Left ventricle myocardium inferior (tissue), 1 donor: ENCODE measurements at regions not wholly inside any gene's neighbourhood (a gene's known extent, or its start where the extent isn't known, plus 50 kb on each side); places are given as distances from the start of the nearest gene placed in this dataset.

Experiments
- DNase-seq: peaks from one replicate; pipeline ENCODE4 v3.0.0-alpha.2; 2020
- H3K27ac ChIP-seq: fragments of 200-600 bp; replicated peaks from 2 replicates; pipeline ENCODE4 v1.8.0; 2021
- H3K27me3 ChIP-seq: fragments of 200-600 bp; 2 replicates; pipeline ENCODE4 v1.8.0; 2021; ENCODE audit warnings: low read depth
- H3K36me3 ChIP-seq: fragments of 200-600 bp; 2 replicates; pipeline ENCODE4 v1.8.0; 2021
- H3K4me1 ChIP-seq: fragments of 200-600 bp; 2 replicates; pipeline ENCODE4 v1.8.0; 2021
- H3K4me3 ChIP-seq: fragments of 200-600 bp; 2 replicates; pipeline ENCODE4 v1.8.0; 2021; ENCODE audit warnings: mild to moderate bottlenecking, moderate library complexity
- H3K9me3 ChIP-seq: fragments of 200-600 bp; replicated peaks from 2 replicates; pipeline ENCODE4 v1.8.0; 2021
- CTCF ChIP-seq: fragments of 200-600 bp; IDR thresholded peaks from 2 replicates; pipeline ENCODE4 v1.8.0; 2021; ENCODE audit warnings: antibody characterized with exemption, mild to moderate bottlenecking, borderline replicate concordance
- intact Hi-C: fragments of 100-400 bp; cut with micrococcal nuclease; formaldehyde crosslinking; loops from one replicate; pipeline ENCODE4 v1.11.0; 2022
- donor health status: DM: no; HTN: yes; CAD: no; lungs with severe emphysema.

GRCh38 chr6:114445846-114446245, 103.0 kb upstream of the HS3ST5 start:
- Histone ChIP-seq H3K4me3 (no peak overlapping the region), H3K27me3 (no peaks in the 10 kb centered on the region), H3K4me1 (no peaks in the 10 kb centered on the region), H3K9me3 (no peaks in the 10 kb centered on the region), H3K27ac (no peak overlapping the region), H3K36me3 (no peaks in the 10 kb centered on the region)
- TF ChIP-seq CTCF: no peak
- no peak for DNase-seq
- intact Hi-C loops: no loop called here

- Histone ChIP-seq H3K27ac (no peak overlapping the region), H3K27me3 (no peaks in the 10 kb centered on the region), H3K9me3 (no peaks in the 10 kb centered on the region), H3K4me3 (no peak overlapping the region), H3K36me3 (no peaks in the 10 kb centered on the region), H3K4me1 (no peaks in the 10 kb centered on the region)
- TF ChIP-seq CTCF: no peak
- no peak for DNase-seq
- intact Hi-C loops: no loop called here
Measured at GRCh38 chr6:114439411-114439810, 96.6 kb upstream of the HS3ST5 start.

DNA sequence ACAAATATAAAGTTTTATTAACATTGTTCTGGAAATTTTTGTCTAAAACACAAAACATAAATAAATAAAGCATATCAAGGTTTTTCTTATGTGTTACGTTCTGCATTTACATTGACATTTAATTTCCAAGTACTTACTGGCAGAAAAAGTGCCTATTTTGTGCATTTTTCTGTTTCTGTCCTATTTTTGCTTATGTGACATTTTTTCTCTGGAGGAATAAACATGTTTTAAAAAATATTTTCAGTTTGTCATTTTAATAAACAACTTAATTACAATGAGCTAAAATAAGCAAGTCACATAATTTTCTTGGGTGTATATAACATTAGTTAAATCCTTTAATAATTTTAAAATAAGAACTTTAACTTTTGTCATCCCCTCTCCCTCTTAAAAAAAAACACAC, 94.4 kb upstream of the HS3ST5 start:
- H3K27me3 ChIP-seq: no peaks in the 10 kb centered on the region
- no peaks in the 10 kb centered on the region for H3K4me1 ChIP-seq

GRCh38 chr6:114436691-114437090, 93.9 kb upstream of the HS3ST5 start:
- no peak for DNase-seq
- TF ChIP-seq CTCF: no peak
- intact Hi-C loops: no loop called here
- no peaks in the 10 kb centered on the region for H3K36me3 ChIP-seq
- H3K9me3 ChIP-seq: no peaks in the 10 kb centered on the region
- no peaks in the 10 kb centered on the region for H3K27me3 ChIP-seq
- no peaks in the 10 kb centered on the region for H3K4me1 ChIP-seq
- no peak overlapping the region for H3K27ac ChIP-seq
- H3K4me3 ChIP-seq: no peak overlapping the region

More for the DNA sequence above, 94.4 kb upstream of the HS3ST5 start:
- no peak for TF ChIP-seq CTCF
- no peaks in the 10 kb centered on the region for H3K9me3 ChIP-seq
- intact Hi-C loops: no loop called here
- no peak for DNase-seq
- H3K36me3 ChIP-seq: no peaks in the 10 kb centered on the region
- H3K27ac ChIP-seq: no peak overlapping the region
- no peak overlapping the region for H3K4me3 ChIP-seq

GRCh38 chr6:114435985-114436384, 93.2 kb upstream of the HS3ST5 start:
- H3K4me1 ChIP-seq: no peaks in the 10 kb centered on the region
- intact Hi-C loops: no loop called here
- no peak overlapping the region for H3K4me3 ChIP-seq
- H3K36me3 ChIP-seq: no peaks in the 10 kb centered on the region
- TF ChIP-seq CTCF: no peak
- no peaks in the 10 kb centered on the region for H3K9me3 ChIP-seq
- H3K27ac ChIP-seq: no peak overlapping the region
- no peak for DNase-seq
- no peaks in the 10 kb centered on the region for H3K27me3 ChIP-seq

DNA sequence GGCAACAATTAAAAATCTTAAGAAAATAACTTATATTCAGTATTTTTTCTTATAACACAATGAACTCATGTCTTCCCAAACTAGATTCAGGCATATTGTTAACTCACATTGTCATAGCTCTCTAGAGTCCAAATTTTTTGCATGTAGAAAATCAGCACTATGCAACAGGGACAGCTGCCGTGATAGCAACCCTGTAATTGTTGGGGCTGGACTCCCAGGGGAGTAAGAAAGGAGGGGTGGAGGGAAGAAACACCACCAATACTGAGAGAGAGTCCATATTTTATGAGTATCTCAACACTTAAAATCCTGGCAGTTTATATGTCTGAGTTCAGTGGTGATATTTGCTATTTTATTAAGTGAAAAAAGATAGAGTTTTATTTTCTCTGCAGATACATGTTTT, 89.6 kb upstream of the HS3ST5 start:
- Histone ChIP-seq H3K4me3 (no peak overlapping the region), H3K27ac (no peak overlapping the region), H3K4me1 (no peaks in the 10 kb centered on the region), H3K9me3 (no peaks in the 10 kb centered on the region), H3K27me3 (no peaks in the 10 kb centered on the region), H3K36me3 (no peaks in the 10 kb centered on the region)
- TF ChIP-seq CTCF: no peak
- intact Hi-C loops: no loop called here
- no peak for DNase-seq
